ENCODE measurements at regions not wholly inside any gene's neighbourhood (a gene's known extent, or its start where the extent isn't known, plus 50 kb on each side); places are given as distances from the start of the nearest gene placed in this dataset.

GRCh38 chr14:42370056-42370455, 763.4 kb downstream of the LRFN5 start:
- no peaks in the 10 kb centered on the region for H3K4me1 ChIP-seq
- no peaks in the 10 kb centered on the region for H3K9me3 ChIP-seq
- in situ Hi-C loops (cut with MboI; ENCODE audit: low sequenced_read_pairs), result no loop called here
- H3K4me3 ChIP-seq, result no peak overlapping the region
- no peak for DNase-seq (ENCODE audit: low spot score in 2 of 2)
- H3K36me3 ChIP-seq (replicated peaks), result no peaks in the 10 kb centered on the region
- no peaks in the 10 kb centered on the region for H3K27me3 ChIP-seq (ENCODE audit: low read depth)

- Histone ChIP-seq H3K36me3 (replicated peaks) (no peaks in the 10 kb centered on the region), H3K9me3 (no peaks in the 10 kb centered on the region), H3K27me3 (ENCODE audit: low read depth) (no peaks in the 10 kb centered on the region), H3K4me3 (no peak overlapping the region), H3K4me1 (no peaks in the 10 kb centered on the region)
- in situ Hi-C loops (cut with MboI; ENCODE audit: low sequenced_read_pairs), result no loop called here
- no peak for DNase-seq (ENCODE audit: low spot score in 2 of 2)
These were observed 761.6 kb downstream of the LRFN5 start for GRCh38 chr14:42368234-42368633.

- Histone ChIP-seq H3K27me3 (ENCODE audit: low read depth) (no peaks in the 10 kb centered on the region), H3K9me3 (no peaks in the 10 kb centered on the region)
- in situ Hi-C loops (cut with MboI; ENCODE audit: low sequenced_read_pairs), result no loop called here
These were observed 746.6 kb downstream of the LRFN5 start for GRCh38 chr14:42353315-42353714.

GRCh38 chr14:42335918-42336317, 729.2 kb downstream of the LRFN5 start:
- no peaks in the 10 kb centered on the region for H3K27me3 ChIP-seq (ENCODE audit: low read depth)
- no peak overlapping the region for H3K4me3 ChIP-seq
- no peaks in the 10 kb centered on the region for H3K9me3 ChIP-seq
- in situ Hi-C loops (cut with MboI; ENCODE audit: low sequenced_read_pairs), result no loop called here
- DNase-seq (ENCODE audit: low spot score in 2 of 2), result no peak
- no peaks in the 10 kb centered on the region for H3K36me3 ChIP-seq (replicated peaks)
- no peaks in the 10 kb centered on the region for H3K4me1 ChIP-seq

More at GRCh38 chr14:42353315-42353714, 746.6 kb downstream of the LRFN5 start:
- H3K4me1 ChIP-seq, result no peaks in the 10 kb centered on the region
- DNase-seq (ENCODE audit: low spot score in 2 of 2), result no peak
- no peak overlapping the region for H3K4me3 ChIP-seq
- no peaks in the 10 kb centered on the region for H3K36me3 ChIP-seq (replicated peaks)

- Histone ChIP-seq H3K4me3 (no peak overlapping the region), H3K9me3 (no peaks in the 10 kb centered on the region), H3K27me3 (ENCODE audit: low read depth) (no peaks in the 10 kb centered on the region), H3K36me3 (replicated peaks) (no peaks in the 10 kb centered on the region), H3K4me1 (no peaks in the 10 kb centered on the region)
- DNase-seq (ENCODE audit: low spot score in 2 of 2), result no peak
- in situ Hi-C loops (cut with MboI; ENCODE audit: low sequenced_read_pairs), result no loop called here
These were observed 728.3 kb downstream of the LRFN5 start for GRCh38 chr14:42334931-42335330.

GRCh38 chr14:42323426-42323825, 716.8 kb downstream of the LRFN5 start:
- no peaks in the 10 kb centered on the region for H3K27me3 ChIP-seq (ENCODE audit: low read depth)
- in situ Hi-C loops (cut with MboI; ENCODE audit: low sequenced_read_pairs), result no loop called here
- DNase-seq (ENCODE audit: low spot score in 2 of 2), result no peak
- no peaks in the 10 kb centered on the region for H3K4me1 ChIP-seq
- H3K36me3 ChIP-seq (replicated peaks), result no peaks in the 10 kb centered on the region
- no peak overlapping the region for H3K4me3 ChIP-seq
- H3K9me3 ChIP-seq, result peaks cover 6% of the 10 kb centered on the region

- no peak for DNase-seq (ENCODE audit: low spot score in 2 of 2)
- in situ Hi-C loops (cut with MboI; ENCODE audit: low sequenced_read_pairs), result no loop called here
- Histone ChIP-seq H3K9me3 (peaks cover 6% of the 10 kb centered on the region), H3K4me3 (no peak overlapping the region), H3K4me1 (no peaks in the 10 kb centered on the region), H3K36me3 (replicated peaks) (no peaks in the 10 kb centered on the region), H3K27me3 (ENCODE audit: low read depth) (no peaks in the 10 kb centered on the region)
These were observed 716.0 kb downstream of the LRFN5 start for GRCh38 chr14:42322531-42323284.

- in situ Hi-C loops (cut with MboI; ENCODE audit: low sequenced_read_pairs), result no loop called here
- Histone ChIP-seq H3K27me3 (ENCODE audit: low read depth) (no peaks in the 10 kb centered on the region), H3K4me3 (no peak overlapping the region), H3K9me3 (peaks cover 6% of the 10 kb centered on the region), H3K36me3 (replicated peaks) (no peaks in the 10 kb centered on the region), H3K4me1 (peaks cover 4% of the 10 kb centered on the region; the same call in 1 of the 2 replicates)
- DNase-seq (ENCODE audit: low spot score in 2 of 2), result no peak
These were observed 713.3 kb downstream of the LRFN5 start for GRCh38 chr14:42319996-42320395.

- Histone ChIP-seq H3K9me3 (peaks cover 6% of the 10 kb centered on the region), H3K36me3 (replicated peaks) (no peaks in the 10 kb centered on the region), H3K27me3 (ENCODE audit: low read depth) (no peaks in the 10 kb centered on the region), H3K4me3 (no peak overlapping the region), H3K4me1 (peaks cover 4% of the 10 kb centered on the region; the same call in 1 of the 2 replicates)
- DNase-seq (ENCODE audit: low spot score in 2 of 2), result peak; percentile 13 to 57
- in situ Hi-C loops (cut with MboI; ENCODE audit: low sequenced_read_pairs), result no loop called here
These were observed 710.0 kb downstream of the LRFN5 start for GRCh38 chr14:42316693-42317092.

- in situ Hi-C loops (cut with MboI; ENCODE audit: low sequenced_read_pairs), result no loop called here
- H3K27me3 ChIP-seq (ENCODE audit: low read depth), result no peaks in the 10 kb centered on the region
- DNase-seq (ENCODE audit: low spot score in 2 of 2), result no peak
- H3K9me3 ChIP-seq, result no peaks in the 10 kb centered on the region
- H3K36me3 ChIP-seq (replicated peaks), result no peaks in the 10 kb centered on the region
- no peaks in the 10 kb centered on the region for H3K4me1 ChIP-seq
- H3K4me3 ChIP-seq, result no peak overlapping the region
These were observed 705.2 kb downstream of the LRFN5 start for GRCh38 chr14:42311876-42312275.

GRCh38 chr14:42307239-42307825, 700.7 kb downstream of the LRFN5 start:
- H3K27me3 ChIP-seq (ENCODE audit: low read depth), result no peaks in the 10 kb centered on the region
- DNase-seq (ENCODE audit: low spot score in 2 of 2), result no peak

GRCh38 chr14:42299692-42300091, 693.0 kb downstream of the LRFN5 start:
- Histone ChIP-seq H3K4me1 (no peaks in the 10 kb centered on the region), H3K36me3 (replicated peaks) (no peaks in the 10 kb centered on the region), H3K27me3 (ENCODE audit: low read depth) (no peaks in the 10 kb centered on the region), H3K4me3 (no peak overlapping the region), H3K9me3 (no peaks in the 10 kb centered on the region)
- DNase-seq (ENCODE audit: low spot score in 2 of 2), result no peak
- in situ Hi-C loops (cut with MboI; ENCODE audit: low sequenced_read_pairs), result no loop called here

More at GRCh38 chr14:42307239-42307825, 700.7 kb downstream of the LRFN5 start:
- in situ Hi-C loops (cut with MboI; ENCODE audit: low sequenced_read_pairs), result no loop called here
- H3K4me3 ChIP-seq, result no peak overlapping the region
- H3K4me1 ChIP-seq, result no peaks in the 10 kb centered on the region
- no peaks in the 10 kb centered on the region for H3K9me3 ChIP-seq
- H3K36me3 ChIP-seq (replicated peaks), result no peaks in the 10 kb centered on the region

GRCh38 chr14:42293180-42293579, 686.5 kb downstream of the LRFN5 start:
- in situ Hi-C loops (cut with MboI; ENCODE audit: low sequenced_read_pairs), result no loop called here
- Histone ChIP-seq H3K9me3 (no peaks in the 10 kb centered on the region), H3K4me1 (no peaks in the 10 kb centered on the region), H3K27me3 (ENCODE audit: low read depth) (no peaks in the 10 kb centered on the region), H3K36me3 (replicated peaks) (no peaks in the 10 kb centered on the region), H3K4me3 (no peak overlapping the region)
- no peak for DNase-seq (ENCODE audit: low spot score in 2 of 2)

GRCh38 chr14:42277840-42278239, 671.2 kb downstream of the LRFN5 start:
- no peaks in the 10 kb centered on the region for H3K36me3 ChIP-seq (replicated peaks)
- DNase-seq (ENCODE audit: low spot score in 2 of 2), result no peak
- no peaks in the 10 kb centered on the region for H3K9me3 ChIP-seq
- no peaks in the 10 kb centered on the region for H3K27me3 ChIP-seq (ENCODE audit: low read depth)
- in situ Hi-C loops (cut with MboI; ENCODE audit: low sequenced_read_pairs), result no loop called here
- H3K4me1 ChIP-seq, result no peaks in the 10 kb centered on the region
- H3K4me3 ChIP-seq, result no peak overlapping the region

Measured in HAP-1 (cell line).